ENCODE measurements at regions not wholly inside any gene's neighbourhood (a gene's known extent, or its start where the extent isn't known, plus 50 kb on each side); places are given as distances from the start of the nearest gene placed in this dataset.

DNA sequence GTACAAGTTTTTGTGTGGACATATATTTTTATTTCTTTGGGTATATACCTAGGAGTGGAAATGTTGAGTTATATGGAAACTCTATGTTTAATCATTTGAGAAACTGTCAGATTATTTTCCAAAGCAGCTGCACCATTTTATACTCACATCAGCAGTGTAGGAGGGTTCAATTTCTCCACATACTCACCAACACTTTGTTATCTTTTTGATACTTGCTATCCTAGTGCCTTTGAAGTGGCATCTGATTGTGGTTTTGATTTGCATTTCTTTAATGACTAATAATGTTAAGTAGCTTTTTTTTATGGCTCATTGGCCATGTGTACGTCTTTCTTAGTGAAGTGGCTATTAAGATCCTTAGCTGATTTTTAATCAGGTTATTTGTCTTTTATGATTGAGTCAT is 64.7 kb upstream of the SLC8A1 start:
- H3K36me3 ChIP-seq: no peaks in the 10 kb centered on the region
- H3K27ac ChIP-seq: no peak overlapping the region
- intact Hi-C loops (cut with DNase I): no loop called here
- 85% methylated on average over 1 of the region's 1 CpG for WGBS, 3 donors
- peaks cover 5% of the 10 kb centered on the region for H3K4me1 ChIP-seq (ENCODE audit: insufficient read depth)
- no peaks in the 10 kb centered on the region for H3K27me3 ChIP-seq
- TF ChIP-seq POLR2A (IDR thresholded peaks at IDR 0.05): no peak
- no peak for TF ChIP-seq EP300 (IDR thresholded peaks at IDR 0.05)
- no peak for TF ChIP-seq CTCF (IDR thresholded peaks at IDR 0.05)
- DNase-seq: no peak
- H3K9me3 ChIP-seq: no peaks in the 10 kb centered on the region
- no peak overlapping the region for H3K4me3 ChIP-seq

GRCh38 chr2:40528564-40528963 is 76.7 kb upstream of the SLC8A1 start:
- no peak overlapping the region for H3K27ac ChIP-seq
- DNase-seq: no peak
- no peaks in the 10 kb centered on the region for H3K4me1 ChIP-seq (ENCODE audit: insufficient read depth)
- 95 to 99% (median 98%) methylated on average over 4 of the region's 4 CpGs for WGBS, 3 donors
- H3K27me3 ChIP-seq: no peaks in the 10 kb centered on the region
- H3K9me3 ChIP-seq: no peaks in the 10 kb centered on the region
- TF ChIP-seq CTCF (IDR thresholded peaks at IDR 0.05): no peak
- no peak for TF ChIP-seq EP300 (IDR thresholded peaks at IDR 0.05)
- TF ChIP-seq POLR2A (IDR thresholded peaks at IDR 0.05): no peak
- no peak overlapping the region for H3K4me3 ChIP-seq
- no peaks in the 10 kb centered on the region for H3K36me3 ChIP-seq
- intact Hi-C loops (cut with DNase I): no loop called here

DNA sequence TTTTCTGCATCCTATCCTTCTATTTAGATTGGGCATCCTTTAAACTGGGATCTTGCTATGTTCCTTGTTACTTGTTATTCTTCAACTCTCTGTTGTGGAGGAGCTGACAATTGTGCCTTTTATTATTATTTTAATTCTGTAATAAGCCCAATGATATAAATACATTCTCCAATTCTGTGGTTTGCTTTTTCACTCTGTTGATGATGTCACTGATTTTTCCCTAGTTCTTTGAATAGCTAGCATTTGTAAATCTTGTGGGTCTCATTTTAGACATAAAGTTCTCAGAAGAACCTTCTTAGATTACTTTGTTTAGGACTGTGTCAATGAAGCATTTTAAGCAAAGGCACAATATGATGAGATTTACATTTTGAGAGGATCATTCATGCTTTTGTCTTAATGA is 79.5 kb upstream of the SLC8A1 start:
- no peaks in the 10 kb centered on the region for H3K36me3 ChIP-seq
- no peaks in the 10 kb centered on the region for H3K4me1 ChIP-seq (ENCODE audit: insufficient read depth)
- H3K4me3 ChIP-seq: no peak overlapping the region
- no peak for DNase-seq
- intact Hi-C loops (cut with DNase I): no loop called here
- H3K27me3 ChIP-seq: no peaks in the 10 kb centered on the region
- H3K9me3 ChIP-seq: no peaks in the 10 kb centered on the region
- no peak overlapping the region for H3K27ac ChIP-seq
- no peak for TF ChIP-seq CTCF (IDR thresholded peaks at IDR 0.05)
- no peak for TF ChIP-seq EP300 (IDR thresholded peaks at IDR 0.05)
- no peak for TF ChIP-seq POLR2A (IDR thresholded peaks at IDR 0.05)

- DNase-seq: no peak
- TF ChIP-seq POLR2A (IDR thresholded peaks at IDR 0.05) (no peak), EP300 (IDR thresholded peaks at IDR 0.05) (no peak), CTCF (IDR thresholded peaks at IDR 0.05) (no peak)
- H3K27me3 ChIP-seq: no peaks in the 10 kb centered on the region
- H3K4me3 ChIP-seq: no peak overlapping the region
- no peaks in the 10 kb centered on the region for H3K36me3 ChIP-seq
- no peaks in the 10 kb centered on the region for H3K9me3 ChIP-seq
- intact Hi-C loops (cut with DNase I): no loop called here
- H3K27ac ChIP-seq: no peak overlapping the region
- 38 to 48% (median 39%) methylated on average over 3 of the region's 3 CpGs for WGBS, 3 donors
- no peaks in the 10 kb centered on the region for H3K4me1 ChIP-seq (ENCODE audit: insufficient read depth)
These were observed 82.6 kb upstream of the SLC8A1 start for GRCh38 chr2:40534528-40534927.

DNA sequence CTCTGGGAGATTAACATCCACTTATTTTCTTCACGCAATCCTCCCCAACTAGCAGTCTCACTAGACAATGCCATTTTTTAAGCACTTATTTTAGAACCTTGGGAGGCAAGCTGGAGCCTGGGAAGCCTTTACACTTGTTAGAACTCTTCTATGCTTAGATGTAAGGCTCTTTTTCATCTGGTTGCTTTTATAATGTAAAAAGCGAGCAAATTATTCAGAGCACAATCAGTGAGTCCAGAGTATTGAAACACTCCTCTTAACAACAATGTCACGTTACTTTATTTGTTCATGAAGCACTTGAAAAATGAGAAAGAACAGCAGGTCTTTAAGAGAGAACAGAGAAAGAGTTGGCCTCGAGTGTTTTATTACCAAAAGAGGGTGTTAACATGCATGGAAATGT is 84.1 kb upstream of the SLC8A1 start:
- intact Hi-C loops (cut with DNase I): no loop called here
- no peak for DNase-seq
- H3K27me3 ChIP-seq: no peaks in the 10 kb centered on the region
- WGBS, 3 donors: 84 to 86% (median 85%) methylated on average over 4 of the region's 4 CpGs
- H3K4me3 ChIP-seq: no peak overlapping the region
- no peak for TF ChIP-seq CTCF (IDR thresholded peaks at IDR 0.05)
- no peak for TF ChIP-seq POLR2A (IDR thresholded peaks at IDR 0.05)
- H3K9me3 ChIP-seq: no peaks in the 10 kb centered on the region
- no peaks in the 10 kb centered on the region for H3K4me1 ChIP-seq (ENCODE audit: insufficient read depth)
- no peaks in the 10 kb centered on the region for H3K36me3 ChIP-seq
- H3K27ac ChIP-seq: no peak overlapping the region
